ENCODE measurements at regions not wholly inside any gene's neighbourhood (a gene's known extent, or its start where the extent isn't known, plus 50 kb on each side); places are given as distances from the start of the nearest gene placed in this dataset.

DNA sequence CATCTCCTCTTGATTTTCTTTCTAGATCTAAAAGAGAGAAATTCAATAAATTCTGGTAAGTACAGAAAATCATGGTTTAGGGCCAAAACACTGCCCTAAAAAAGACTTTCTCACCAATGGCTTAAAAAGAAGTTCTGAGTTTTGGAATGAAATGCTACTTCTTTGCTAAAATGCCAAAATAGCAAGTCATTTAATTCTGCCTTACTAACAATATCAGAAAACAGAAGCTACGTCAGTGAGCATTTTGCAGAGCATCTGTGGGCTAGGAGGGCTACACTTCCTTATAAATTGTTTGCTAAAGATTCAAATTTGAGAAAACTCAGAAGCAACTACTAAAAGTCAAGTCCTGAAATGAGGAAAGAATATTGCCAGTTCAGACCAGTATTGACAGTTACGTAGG is 560.8 kb upstream of the CELF2 start:
- TF ChIP-seq, protein P1, sequence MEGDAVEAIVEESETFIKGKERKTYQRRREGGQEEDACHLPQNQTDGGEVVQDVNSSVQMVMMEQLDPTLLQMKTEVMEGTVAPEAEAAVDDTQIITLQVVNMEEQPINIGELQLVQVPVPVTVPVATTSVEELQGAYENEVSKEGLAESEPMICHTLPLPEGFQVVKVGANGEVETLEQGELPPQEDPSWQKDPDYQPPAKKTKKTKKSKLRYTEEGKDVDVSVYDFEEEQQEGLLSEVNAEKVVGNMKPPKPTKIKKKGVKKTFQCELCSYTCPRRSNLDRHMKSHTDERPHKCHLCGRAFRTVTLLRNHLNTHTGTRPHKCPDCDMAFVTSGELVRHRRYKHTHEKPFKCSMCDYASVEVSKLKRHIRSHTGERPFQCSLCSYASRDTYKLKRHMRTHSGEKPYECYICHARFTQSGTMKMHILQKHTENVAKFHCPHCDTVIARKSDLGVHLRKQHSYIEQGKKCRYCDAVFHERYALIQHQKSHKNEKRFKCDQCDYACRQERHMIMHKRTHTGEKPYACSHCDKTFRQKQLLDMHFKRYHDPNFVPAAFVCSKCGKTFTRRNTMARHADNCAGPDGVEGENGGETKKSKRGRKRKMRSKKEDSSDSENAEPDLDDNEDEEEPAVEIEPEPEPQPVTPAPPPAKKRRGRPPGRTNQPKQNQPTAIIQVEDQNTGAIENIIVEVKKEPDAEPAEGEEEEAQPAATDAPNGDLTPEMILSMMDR (IDR thresholded peaks at IDR 0.05), result no peak
- TF ChIP-seq POLR2A (IDR thresholded peaks at IDR 0.05), result no peak
